K562 (cell line): ENCODE measurements at regions not wholly inside any gene's neighbourhood (a gene's known extent, or its start where the extent isn't known, plus 50 kb on each side); places are given as distances from the start of the nearest gene placed in this dataset.

Experiments
- MAZ ChIP-seq, 2 experiments: fragments of 450-650 bp in 1 of 2; sonication (generic) in 1 of 2; formaldehyde crosslinking; IDR thresholded peaks in 1 of 2; conservative IDR thresholded peaks in 1 of 2; 2 replicates each; pipeline versions ENCODE4 v1.4.0 to v1.5.0; 2020; ENCODE audit warnings: mild to moderate bottlenecking in 1 of 2, missing genetic modification reagents in 1 of 2
- SAFB2 ChIP-seq: fragments of 200-400 bp; formaldehyde crosslinking; IDR thresholded peaks from 2 replicates; pipeline ENCODE4 v1.6.1; 2018; ENCODE audit warnings: borderline replicate concordance, low read length, low read depth, moderate library complexity; ENCODE audit not compliant: severe bottlenecking

- no peak for TF ChIP-seq MAZ (CRISPR knock-in tag; conservative IDR thresholded peaks at IDR 0.05 in 1 of 2, IDR thresholded peaks at IDR 0.05 in 1 of 2)
- no peak for TF ChIP-seq SAFB2
Measured at GRCh38 chr16:51401673-51402072, 250.6 kb upstream of the SALL1 start.
